SK-N-SH treated with all-trans-retinoic acid at 6 μM for 48 hours (cell line): ENCODE measurements at regions not wholly inside any gene's neighbourhood (a gene's known extent, or its start where the extent isn't known, plus 50 kb on each side); places are given as distances from the start of the nearest gene placed in this dataset.

Experiments
- ATAC-seq: fragments of 200-7000 bp; cut with Tn5 transposase; 3 replicates; pipeline ENCODE4 v1.9.1; 2020; ENCODE audit warnings: mild to moderate bottlenecking, moderate library complexity
- ARNTL ChIP-seq: fragments of 450-650 bp; formaldehyde crosslinking; IDR thresholded peaks from 2 replicates; pipeline ENCODE4 v1.5.0; 2020; ENCODE audit warnings: low read depth, mild to moderate bottlenecking, moderate library complexity, borderline replicate concordance
- BACH2 ChIP-seq: fragments of 250-450 bp; sonication (Bioruptor Pico); IDR thresholded peaks from 2 replicates; pipeline ENCODE4 v1.9.0; 2021; ENCODE audit warnings: mild to moderate bottlenecking, borderline replicate concordance
- CREB5 ChIP-seq: fragments of 250-450 bp; sonication (Bioruptor Pico); IDR thresholded peaks from 2 replicates; pipeline ENCODE4 v1.5.1; 2020; ENCODE audit warnings: low read depth, mild to moderate bottlenecking, moderate library complexity
- CSRNP3 ChIP-seq: fragments of 250-450 bp; sonication (Bioruptor Pico); IDR thresholded peaks from 2 replicates; pipeline ENCODE4 v1.5.1; 2021; ENCODE audit warnings: mild to moderate bottlenecking, moderate library complexity
- ISL1 ChIP-seq: fragments of 250-450 bp; sonication (Bioruptor Pico); IDR thresholded peaks from 2 replicates; pipeline ENCODE4 v2.1.2; 2022; ENCODE audit warnings: mild to moderate bottlenecking, moderate library complexity
- PATZ1 ChIP-seq: fragments of 250-450 bp; sonication (Bioruptor Pico); IDR thresholded peaks from 2 replicates; pipeline ENCODE4 v1.8.0; 2020; ENCODE audit warnings: mild to moderate bottlenecking, moderate library complexity, borderline replicate concordance
- POU6F1 ChIP-seq: fragments of 250-450 bp; sonication (Bioruptor Pico); IDR thresholded peaks from 2 replicates; pipeline ENCODE4 v1.8.0; 2021; ENCODE audit warnings: low read depth, mild to moderate bottlenecking, moderate library complexity, borderline replicate concordance
- PPARA ChIP-seq: fragments of 250-450 bp; sonication (Bioruptor Pico); IDR thresholded peaks from 2 replicates; pipeline ENCODE4 v1.5.0; 2020; ENCODE audit warnings: mild to moderate bottlenecking, borderline replicate concordance
- RARB ChIP-seq: fragments of 250-450 bp; sonication (Bioruptor Pico); IDR thresholded peaks from 2 replicates; pipeline ENCODE4 v1.8.0; 2021; ENCODE audit warnings: mild to moderate bottlenecking, moderate library complexity
- SNAI2 ChIP-seq: fragments of 250-450 bp; sonication (Bioruptor Pico); IDR thresholded peaks from 2 replicates; pipeline ENCODE4 v1.5.0; 2020; ENCODE audit warnings: mild to moderate bottlenecking, moderate library complexity
- TOX ChIP-seq: fragments of 250-450 bp; sonication (Bioruptor Pico); IDR thresholded peaks from 2 replicates; pipeline ENCODE4 v1.8.0; 2021; ENCODE audit warnings: mild to moderate bottlenecking, moderate library complexity, borderline replicate concordance
- TSHZ2 ChIP-seq: fragments of 250-450 bp; sonication (Bioruptor Pico); IDR thresholded peaks from 2 replicates; pipeline ENCODE4 v1.5.0; 2020; ENCODE audit warnings: mild to moderate bottlenecking, moderate library complexity
- ZC3H10 ChIP-seq: fragments of 250-450 bp; sonication (Bioruptor Pico); IDR thresholded peaks from 2 replicates; pipeline ENCODE4 v1.5.1; 2021; ENCODE audit warnings: mild to moderate bottlenecking, moderate library complexity
- ZNF565 ChIP-seq: fragments of 450-650 bp; formaldehyde crosslinking; conservative IDR thresholded peaks from 2 replicates; pipeline ENCODE4 v1.5.0; 2020; ENCODE audit warnings: low read depth, mild to moderate bottlenecking, moderate library complexity
- ZNF70 ChIP-seq: fragments of 450-650 bp; formaldehyde crosslinking; IDR thresholded peaks from 2 replicates; pipeline ENCODE4 v1.5.0; 2020; ENCODE audit warnings: mild to moderate bottlenecking, moderate library complexity
- ZNF8 ChIP-seq: fragments of 450-650 bp; formaldehyde crosslinking; IDR thresholded peaks from 2 replicates; pipeline ENCODE4 v1.5.0; 2020; ENCODE audit warnings: mild to moderate bottlenecking, moderate library complexity

GRCh38 chr20:6665621-6666355 is 101.7 kb upstream of the BMP2 start:
- TF ChIP-seq PATZ1 (CRISPR knock-in tag) (no peak), CREB5 (CRISPR knock-in tag) (no peak), POU6F1 (no peak), TSHZ2 (no peak), ISL1 (CRISPR knock-in tag) (no peak), ZNF8 (CRISPR knock-in tag) (no peak)
- no peak for ATAC-seq

- no peak for ATAC-seq
- TF ChIP-seq RARB (no peak), SNAI2 (CRISPR knock-in tag) (no peak), POU6F1 (no peak), ZNF565 (CRISPR knock-in tag) (no peak), TOX (no peak), ISL1 (CRISPR knock-in tag) (no peak), CSRNP3 (CRISPR knock-in tag) (no peak), PATZ1 (CRISPR knock-in tag) (no peak), PPARA (CRISPR knock-in tag) (no peak), BACH2 (CRISPR knock-in tag) (no peak), ZC3H10 (CRISPR knock-in tag) (no peak), ARNTL (CRISPR knock-in tag) (no peak)
- TF ChIP-seq, all 23 proteins: peak for 0
Measured at GRCh38 chr20:6665161-6665560, 102.3 kb upstream of the BMP2 start.

- ATAC-seq, result no peak
- TF ChIP-seq POU6F1 (no peak), TSHZ2 (no peak), ZNF565 (CRISPR knock-in tag) (no peak), ARNTL (CRISPR knock-in tag) (no peak), CREB5 (CRISPR knock-in tag) (no peak), ZNF70 (CRISPR knock-in tag) (no peak)
Measured at GRCh38 chr20:6664574-6664973, 102.9 kb upstream of the BMP2 start.
